Fibroblast of peridontal ligament (primary cell): ENCODE measurements at regions not wholly inside any gene's neighbourhood (a gene's known extent, or its start where the extent isn't known, plus 50 kb on each side); places are given as distances from the start of the nearest gene placed in this dataset.
A peak's percentile ranks its signal among the peaks of the same experiment; 100 is the strongest.

ENCODE experiments used
- DNase-seq: peaks from one replicate; pipeline ENCODE4 v3.0.0-alpha.2; 2010; ENCODE audit errors: extremely low read depth

- DNase-seq: no peak
Observed at GRCh38 chr1:209015092-209015491, 568.4 kb upstream of the CAMK1G start.

GRCh38 chr1:209021622-209022021, 561.9 kb upstream of the CAMK1G start:
- no peak for DNase-seq

GRCh38 chr1:209023790-209024189, 559.7 kb upstream of the CAMK1G start:
- no peak for DNase-seq

GRCh38 chr1:209029737-209030136, 553.8 kb upstream of the CAMK1G start:
- no peak for DNase-seq

- DNase-seq: no peak
Observed at GRCh38 chr1:209030454-209031167, 552.9 kb upstream of the CAMK1G start.

- no peak for DNase-seq
Observed at GRCh38 chr1:209037064-209037463, 546.5 kb upstream of the CAMK1G start.

GRCh38 chr1:209038316-209038715, 545.2 kb upstream of the CAMK1G start:
- no peak for DNase-seq

- DNase-seq: no peak
Observed at GRCh38 chr1:209038735-209039134, 544.8 kb upstream of the CAMK1G start.

- DNase-seq: no peak
Observed at GRCh38 chr1:209040351-209040750, 543.2 kb upstream of the CAMK1G start.

GRCh38 chr1:209041927-209042326, 541.6 kb upstream of the CAMK1G start:
- DNase-seq: no peak

GRCh38 chr1:209042413-209042812, 541.1 kb upstream of the CAMK1G start:
- DNase-seq: no peak

- no peak for DNase-seq
Observed at GRCh38 chr1:209045331-209046057, 538.0 kb upstream of the CAMK1G start.

- no peak for DNase-seq
Observed at GRCh38 chr1:209046058-209046417, 537.5 kb upstream of the CAMK1G start.

GRCh38 chr1:209046935-209047334, 536.6 kb upstream of the CAMK1G start:
- DNase-seq: no peak

- DNase-seq: peak; percentile 40
Observed at GRCh38 chr1:209048941-209049669, 534.4 kb upstream of the CAMK1G start.

GRCh38 chr1:209051570-209051969, 531.9 kb upstream of the CAMK1G start:
- no peak for DNase-seq

GRCh38 chr1:209053587-209053986, 529.9 kb upstream of the CAMK1G start:
- no peak for DNase-seq

- DNase-seq: no peak
Observed at GRCh38 chr1:209057083-209057482, 526.4 kb upstream of the CAMK1G start.

GRCh38 chr1:209057901-209058300, 525.6 kb upstream of the CAMK1G start:
- no peak for DNase-seq

- DNase-seq: no peak
Observed at GRCh38 chr1:209059376-209059775, 524.1 kb upstream of the CAMK1G start.

- no peak for DNase-seq
Observed at GRCh38 chr1:209059981-209060380, 523.5 kb upstream of the CAMK1G start.

- DNase-seq: no peak
Observed at GRCh38 chr1:209062081-209062620, 521.4 kb upstream of the CAMK1G start.

- DNase-seq: no peak
Observed at GRCh38 chr1:209062863-209063262, 520.7 kb upstream of the CAMK1G start.
